CD4-positive, alpha-beta T cell treated with Interleukin-6 at 100 ng/mL for 8 hours (primary cell): ENCODE measurements at regions not wholly inside any gene's neighbourhood (a gene's known extent, or its start where the extent isn't known, plus 50 kb on each side); places are given as distances from the start of the nearest gene placed in this dataset.

Source experiments
- DNase-seq: peaks from one replicate; pipeline ENCODE4 v3.0.0-alpha.2; 2020; ENCODE audit warnings: mixed read lengths, low spot score

DNA sequence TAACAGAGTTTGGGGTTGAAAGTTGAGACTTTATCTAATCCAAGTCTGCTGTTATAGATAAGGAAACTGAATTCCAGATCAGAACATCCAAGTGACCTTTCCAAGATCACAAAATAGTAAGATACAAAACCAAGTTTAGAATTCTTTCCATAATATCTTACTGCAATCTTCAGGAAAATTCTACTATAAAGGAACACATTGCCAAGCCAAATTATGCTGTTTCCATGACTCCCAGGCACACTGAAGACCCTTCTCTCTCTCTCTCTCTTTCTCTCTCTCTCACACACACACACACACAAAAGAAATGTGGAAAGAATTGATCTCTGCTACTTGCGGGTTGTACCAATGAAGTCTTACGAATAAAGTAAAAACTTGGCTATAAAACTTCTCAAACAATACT, 398.4 kb downstream of the METTL4 start:
- no peak for DNase-seq

DNA sequence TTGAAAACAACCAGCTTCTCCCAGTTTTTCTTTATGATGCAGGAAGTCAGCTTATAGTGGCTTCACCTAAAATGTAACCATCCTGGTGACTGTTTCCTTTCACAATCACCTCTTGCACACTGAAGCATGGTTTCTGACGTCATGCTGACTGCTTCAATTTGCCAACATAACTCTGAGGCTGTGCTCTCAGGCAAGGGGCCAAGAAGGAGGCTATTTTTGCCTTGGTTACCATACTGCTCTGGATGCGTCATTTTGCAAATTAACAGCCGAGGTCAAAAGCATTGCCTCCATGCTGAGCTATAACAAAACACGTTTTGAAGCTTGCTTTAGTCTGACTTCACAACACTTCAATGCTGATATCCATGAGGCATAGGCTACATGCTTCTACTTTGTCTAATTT, 397.8 kb downstream of the METTL4 start:
- no peak for DNase-seq

DNA sequence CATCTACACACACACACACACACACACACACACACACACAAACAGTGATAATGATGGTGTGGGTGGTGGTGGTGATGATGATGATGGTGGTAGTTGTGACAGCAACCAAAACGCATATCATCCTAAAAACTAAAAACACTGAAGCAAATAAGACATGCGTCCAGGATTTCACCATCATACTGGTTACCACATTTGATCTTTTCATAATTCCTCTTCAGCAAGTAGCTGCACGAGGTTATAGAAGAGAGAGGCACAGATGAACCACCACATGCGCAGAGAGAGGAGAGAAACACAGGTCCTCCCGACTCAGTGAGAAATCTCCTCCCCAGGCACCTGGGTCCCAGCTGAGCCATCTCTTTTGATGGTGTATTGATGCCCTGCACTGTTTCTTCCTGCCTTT, 393.3 kb downstream of the METTL4 start:
- DNase-seq, result no peak

DNA sequence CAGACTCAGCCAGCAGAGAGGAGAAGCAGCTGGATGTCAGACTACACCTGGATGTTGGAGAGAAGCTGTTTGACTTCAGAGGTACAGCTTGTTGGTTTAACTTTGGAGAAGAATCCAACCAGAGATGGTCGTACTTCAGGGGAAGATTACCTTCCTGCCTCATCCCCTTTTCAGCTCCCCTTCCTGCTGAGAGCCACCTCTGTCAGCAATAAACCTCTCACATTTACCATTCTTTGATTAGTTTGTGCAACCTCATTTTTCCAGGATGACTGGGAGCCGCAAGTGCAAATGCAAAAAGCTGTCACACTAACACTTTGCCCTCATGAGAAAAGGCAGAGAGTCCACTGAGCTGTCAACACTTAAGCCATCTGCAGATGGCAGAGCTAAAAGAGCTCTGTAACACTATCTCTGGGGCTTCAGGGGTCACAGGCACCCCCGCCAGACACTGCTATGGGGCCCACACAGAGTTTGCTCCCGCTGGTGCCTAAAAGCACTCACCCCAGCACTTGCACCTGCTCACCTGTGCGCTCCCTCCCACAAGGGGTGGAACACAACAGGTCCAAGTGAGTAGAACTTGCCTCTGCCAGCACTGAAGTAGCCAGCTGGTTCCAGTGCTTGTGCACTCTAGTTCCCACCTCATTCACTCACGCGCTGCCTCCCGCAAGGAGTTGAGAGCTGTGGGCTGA, 391.7 kb downstream of the METTL4 start:
- DNase-seq, result no peak

DNA sequence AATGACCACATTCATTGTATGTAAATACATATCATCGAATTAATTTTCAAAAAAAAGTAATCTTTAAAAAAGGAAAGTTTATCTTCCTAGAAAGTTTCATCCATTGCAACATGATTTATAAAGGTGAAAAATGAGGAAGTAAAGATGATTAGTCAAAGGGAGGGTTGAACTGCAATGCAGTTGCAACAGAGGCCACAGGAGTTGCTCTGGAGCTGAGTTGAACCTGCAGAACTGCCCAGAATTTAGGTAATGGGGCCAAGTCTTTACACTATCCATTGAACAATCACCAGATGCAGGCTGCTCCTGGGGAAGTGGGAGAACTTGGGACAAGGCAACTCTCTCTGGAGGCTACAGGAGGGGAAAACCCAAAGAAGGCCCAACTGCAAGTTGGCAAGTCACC, 390.7 kb downstream of the METTL4 start:
- no peak for DNase-seq

DNA sequence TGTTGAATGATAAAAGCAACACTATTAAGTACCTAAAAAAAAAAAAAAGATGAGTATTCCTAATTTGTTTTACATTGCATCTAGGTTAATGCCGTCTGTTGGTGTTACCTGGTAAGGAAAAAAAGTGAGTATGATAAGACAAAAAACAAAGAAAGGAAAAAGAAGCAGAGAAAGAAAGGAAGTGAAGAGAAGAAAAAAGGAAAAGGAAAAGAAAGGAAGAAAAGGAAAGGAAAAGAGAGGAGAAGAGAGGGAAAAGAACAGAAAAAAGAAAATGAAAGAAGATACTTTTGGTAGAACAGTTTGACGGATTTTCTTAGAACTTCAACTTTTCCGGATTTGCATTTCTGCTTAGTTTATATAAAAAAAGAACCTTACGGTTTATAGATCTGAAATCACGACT, 387.9 kb downstream of the METTL4 start:
- no peak for DNase-seq

DNA sequence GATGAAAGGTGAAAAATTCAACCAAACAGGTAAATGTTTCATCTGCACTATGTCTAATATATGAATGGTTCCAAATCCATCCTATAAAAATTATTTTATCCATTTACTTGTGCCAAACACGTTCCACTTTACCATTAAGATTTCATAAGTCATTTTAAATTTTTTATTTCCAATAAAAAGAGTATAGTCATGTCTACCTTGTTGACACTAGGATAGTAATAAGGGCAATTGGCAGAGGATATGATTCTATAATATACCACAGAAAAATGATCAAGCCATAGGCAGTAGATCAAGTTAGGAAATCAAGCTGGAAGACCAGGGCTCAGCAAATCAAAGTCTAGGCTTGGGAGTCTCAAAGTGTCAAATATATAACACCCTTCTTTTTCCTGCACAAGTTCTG, 384.3 kb downstream of the METTL4 start:
- no peak for DNase-seq

DNA sequence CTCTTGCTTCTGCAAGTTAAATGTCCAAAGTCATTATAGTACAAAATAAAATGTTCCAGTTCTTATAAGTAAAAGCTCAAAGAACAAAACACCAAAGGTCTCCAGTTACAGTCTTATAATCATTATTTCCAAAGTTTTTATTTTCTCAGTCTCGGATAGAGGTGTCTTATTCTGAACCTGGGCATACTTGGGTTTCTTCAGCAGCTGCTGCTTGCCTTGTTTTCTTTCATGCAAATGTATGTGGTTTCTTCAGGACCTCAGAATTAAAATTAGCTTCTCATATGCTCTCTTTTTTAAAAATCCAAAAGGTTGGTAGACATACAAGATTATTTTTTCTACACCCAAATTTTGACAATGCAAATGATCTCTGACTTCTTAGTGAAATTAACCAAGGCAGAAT, 383.0 kb downstream of the METTL4 start:
- DNase-seq, result no peak

DNA sequence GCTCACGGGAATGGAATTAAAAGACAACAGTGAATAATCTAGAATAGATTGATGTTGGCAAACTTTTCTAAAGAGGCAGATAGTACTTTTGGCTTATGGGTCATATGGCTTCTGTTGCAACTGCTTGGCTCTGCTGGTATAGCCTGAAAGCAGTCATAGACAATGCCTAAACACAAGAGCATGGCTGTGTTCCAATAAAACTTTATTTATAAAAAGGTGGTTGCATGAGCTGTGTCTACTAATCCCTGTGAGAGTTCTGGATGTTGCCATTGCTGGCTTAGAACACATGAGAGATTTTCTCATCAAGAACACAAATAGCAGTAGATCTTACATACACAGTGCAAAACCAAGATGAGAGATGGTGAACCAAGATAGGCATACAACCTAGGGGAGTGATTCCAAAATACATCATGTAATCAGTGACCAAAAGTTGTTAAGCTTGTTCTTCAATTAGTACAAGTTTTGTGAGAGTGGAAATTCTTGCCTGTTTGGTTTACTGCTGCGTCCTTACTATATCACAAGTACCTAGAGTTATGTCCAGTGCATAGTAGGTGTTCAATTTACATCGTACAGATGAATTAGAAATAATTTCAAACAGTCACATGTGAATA, 380.0 kb downstream of the METTL4 start:
- DNase-seq, result no peak

DNA sequence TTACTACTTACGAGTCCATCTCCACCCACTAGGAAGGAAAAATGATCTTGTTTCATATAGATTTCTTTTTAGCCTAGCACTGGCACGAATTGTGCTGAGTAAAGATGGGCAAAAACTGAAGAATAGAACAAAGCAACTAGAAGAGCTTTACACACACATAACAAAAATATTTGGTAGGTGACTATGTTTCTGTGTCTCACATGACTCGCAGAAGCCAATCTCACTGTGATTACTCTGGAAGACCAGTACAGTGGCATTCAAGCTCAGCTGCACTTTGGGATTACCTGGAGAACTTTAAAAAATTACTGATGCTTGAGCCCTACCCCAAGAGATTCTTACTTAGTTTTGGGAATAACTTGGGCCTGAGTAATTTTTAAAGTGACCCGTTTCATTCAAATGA, 378.7 kb downstream of the METTL4 start:
- no peak for DNase-seq

DNA sequence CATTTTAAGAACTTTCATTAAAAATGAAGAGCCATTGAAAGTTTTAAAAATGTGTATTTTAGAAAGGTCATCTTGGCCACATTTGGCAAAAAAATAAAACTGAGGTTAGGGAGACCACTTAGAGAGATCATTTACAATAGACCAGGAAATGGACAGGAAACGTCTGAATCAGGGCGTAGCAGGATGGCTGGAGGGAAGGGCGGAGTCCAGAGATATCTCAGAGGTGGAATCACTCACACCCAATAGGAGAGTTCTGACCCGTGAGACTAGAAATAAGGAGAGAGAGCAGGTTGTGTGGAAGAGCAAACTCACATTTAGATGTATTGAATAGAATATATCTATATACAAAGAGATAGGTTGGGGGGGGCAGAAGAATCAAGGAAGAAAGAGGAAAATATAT, 373.4 kb downstream of the METTL4 start:
- no peak for DNase-seq

DNA sequence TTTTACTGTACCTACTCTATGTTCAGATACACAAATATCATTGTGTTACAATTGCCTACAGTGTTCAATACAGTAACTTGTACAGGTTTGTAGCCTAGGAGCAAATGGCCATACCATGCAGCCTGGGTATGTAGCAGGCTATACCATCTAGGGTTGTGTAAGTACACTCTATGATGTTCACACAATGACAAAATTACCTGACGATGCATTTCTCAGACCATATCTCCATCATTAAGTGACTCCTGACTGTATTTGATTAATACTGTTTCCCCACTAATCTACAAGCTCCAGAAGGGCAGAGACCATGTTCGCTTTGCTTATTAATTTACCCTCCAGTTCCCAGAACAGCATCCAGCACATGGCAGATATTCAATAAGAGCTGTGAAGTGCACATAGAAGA, 372.2 kb downstream of the METTL4 start:
- no peak for DNase-seq

DNA sequence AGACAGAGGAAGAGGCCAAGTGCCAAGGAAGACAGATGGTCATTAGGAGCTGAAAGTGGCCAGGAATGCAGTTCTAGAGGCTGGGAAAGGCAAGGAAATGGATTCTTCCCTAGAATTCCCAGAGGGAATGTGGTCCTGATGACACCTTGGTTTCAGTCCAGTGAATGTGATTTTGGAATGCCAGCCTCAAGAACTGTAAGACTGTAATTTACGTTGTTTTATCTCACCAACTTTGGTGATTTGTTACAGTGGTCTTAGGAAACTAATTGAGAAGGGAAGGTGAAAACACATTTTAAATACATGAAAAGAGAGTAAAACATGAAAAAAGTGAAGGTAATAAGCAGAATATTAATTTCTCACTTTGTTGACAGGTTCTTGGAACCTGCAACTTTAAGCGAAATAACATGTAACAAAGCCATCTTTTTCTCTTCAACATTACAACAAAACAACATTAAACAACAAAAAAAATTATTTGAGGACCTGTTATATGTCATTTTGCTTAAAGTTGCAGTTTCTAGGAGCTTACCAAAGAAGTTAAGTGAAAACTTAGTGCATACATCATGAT, 370.2 kb downstream of the METTL4 start:
- no peak for DNase-seq

DNA sequence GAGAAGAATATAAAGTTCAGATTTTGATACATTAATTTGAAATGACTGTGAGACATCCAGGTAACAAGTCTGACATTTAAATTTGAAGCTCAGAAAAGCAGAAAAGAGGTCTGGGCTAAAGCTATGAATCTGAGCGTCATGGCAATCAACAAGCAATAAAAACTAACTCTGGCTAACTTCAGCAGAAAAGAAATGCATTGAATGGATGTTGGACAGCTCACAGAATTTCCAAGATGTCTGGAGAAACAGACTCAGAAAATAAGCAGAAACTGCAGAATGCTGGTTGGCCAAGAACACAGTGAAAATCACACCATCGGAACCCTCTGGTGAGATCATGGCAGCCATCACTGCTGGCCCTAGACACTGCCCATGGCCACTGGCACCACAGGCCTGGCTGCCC, 366.6 kb downstream of the METTL4 start:
- no peak for DNase-seq

DNA sequence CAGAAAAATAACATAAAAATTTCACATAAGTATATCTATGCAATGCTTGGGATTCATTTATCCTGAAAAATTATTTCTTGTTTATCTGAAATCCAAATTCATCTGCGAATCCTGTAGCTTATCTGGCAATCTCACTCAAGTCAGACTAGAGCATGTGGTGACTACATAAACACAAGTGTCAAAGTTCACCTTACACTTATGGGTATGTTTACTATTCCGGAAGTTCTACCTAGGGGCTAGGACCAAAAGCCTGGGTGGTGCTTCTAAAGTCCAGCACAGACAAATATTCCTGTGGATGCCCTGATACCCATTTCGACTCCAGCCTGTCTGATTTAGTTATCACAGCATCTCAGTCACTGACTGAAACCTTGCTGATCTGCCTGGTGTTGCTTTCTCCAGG, 364.0 kb downstream of the METTL4 start:
- DNase-seq, result no peak

DNA sequence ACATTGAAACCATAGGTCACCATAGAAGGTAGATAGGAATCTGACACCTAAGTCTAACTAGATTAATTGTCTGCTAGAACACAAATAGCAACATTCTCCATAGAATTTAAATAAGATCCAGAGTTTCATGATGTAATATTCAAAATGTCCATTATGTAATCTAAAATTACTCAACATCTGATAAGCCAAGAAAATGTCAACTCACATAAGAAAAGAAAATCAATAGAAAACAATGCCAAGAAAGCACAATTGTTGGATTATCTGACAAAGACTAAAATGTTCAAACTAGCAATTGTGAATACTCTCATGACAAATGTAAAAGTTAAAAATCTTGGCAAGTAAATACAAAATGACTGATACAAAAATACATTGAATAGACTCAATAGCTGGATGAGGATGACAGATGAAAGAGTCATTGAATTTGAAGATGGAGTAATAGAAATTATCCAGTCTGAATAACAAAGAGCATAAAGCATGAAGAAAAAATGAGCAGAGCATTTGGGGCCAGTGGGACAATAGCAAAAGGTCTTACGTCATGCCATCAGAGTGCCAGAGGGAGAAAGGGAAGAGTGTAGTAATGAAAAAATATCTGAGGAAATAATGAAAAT, 358.6 kb downstream of the METTL4 start:
- no peak for DNase-seq

DNA sequence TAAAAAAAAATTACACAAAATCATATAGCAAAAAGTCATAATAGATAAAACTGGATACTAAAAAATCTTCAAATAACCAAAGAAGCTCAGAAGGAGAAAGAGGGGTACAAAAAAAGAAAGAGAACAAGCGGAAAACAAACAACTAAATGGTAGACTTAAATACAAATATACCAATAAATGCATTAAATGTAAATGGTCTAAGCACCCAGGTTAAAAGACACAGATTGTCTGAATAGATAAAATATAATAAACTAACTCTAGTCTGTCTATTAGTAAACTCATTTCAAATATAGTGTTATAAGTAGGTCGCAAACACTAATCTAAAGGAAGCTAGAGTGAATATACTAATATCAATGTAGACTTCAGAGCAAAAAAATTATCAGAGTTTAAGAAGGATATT, 357.4 kb downstream of the METTL4 start:
- DNase-seq, result no peak

DNA sequence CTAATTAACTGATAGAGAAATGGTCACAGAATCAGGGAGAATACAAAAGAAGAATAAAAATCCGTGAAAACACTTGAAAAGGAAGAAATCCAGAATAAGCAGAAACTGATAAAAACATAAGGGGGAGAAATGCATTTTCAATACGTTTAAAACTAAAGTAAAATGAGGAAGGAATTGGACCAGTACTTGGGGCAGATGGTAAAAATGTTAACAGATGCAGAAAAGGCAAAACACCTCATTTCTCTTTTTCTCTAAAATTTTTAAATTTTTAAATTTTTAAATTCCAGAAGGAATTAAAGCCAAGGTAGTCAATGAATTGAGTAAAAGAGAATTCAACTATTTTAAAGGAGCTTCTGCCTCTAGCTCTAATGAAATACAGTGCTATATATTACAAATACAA, 353.9 kb downstream of the METTL4 start:
- DNase-seq, result no peak

DNA sequence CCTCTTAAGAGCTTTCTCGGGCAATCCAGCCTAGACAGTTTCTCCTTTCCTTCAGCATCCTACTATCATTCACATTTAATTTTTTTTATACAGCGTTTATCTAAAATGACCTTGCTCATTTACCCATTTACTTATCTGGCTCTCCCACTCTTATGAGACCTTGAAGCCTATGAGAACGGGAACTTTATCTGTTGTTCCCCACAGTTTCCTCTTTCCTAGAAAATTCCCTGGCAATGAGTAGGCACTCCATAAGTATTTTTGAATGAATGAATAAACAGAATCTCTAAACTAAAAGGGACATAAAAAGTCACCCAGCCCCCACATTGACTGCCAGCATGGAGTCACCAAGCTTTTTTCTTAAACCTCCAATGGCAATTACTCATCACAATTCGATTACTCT, 353.2 kb downstream of the METTL4 start:
- no peak for DNase-seq

DNA sequence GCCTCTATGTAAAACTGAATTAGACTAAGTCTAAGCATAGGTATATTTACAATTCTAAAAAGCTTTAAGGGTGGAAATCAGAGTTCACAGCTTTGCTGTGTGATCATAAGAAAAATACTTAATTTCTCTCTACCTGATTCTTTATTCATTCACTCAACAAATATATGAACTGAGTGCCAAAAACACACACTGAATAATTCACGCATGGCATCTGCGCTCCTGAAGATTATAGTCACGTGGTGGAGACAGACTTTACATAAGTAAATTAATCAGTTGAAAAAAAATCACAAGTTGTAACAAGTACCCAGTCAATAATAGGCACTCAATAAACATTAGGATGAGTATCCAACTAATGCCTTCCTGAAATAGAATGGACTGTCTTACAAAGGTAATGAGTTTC, 351.6 kb downstream of the METTL4 start:
- no peak for DNase-seq

DNA sequence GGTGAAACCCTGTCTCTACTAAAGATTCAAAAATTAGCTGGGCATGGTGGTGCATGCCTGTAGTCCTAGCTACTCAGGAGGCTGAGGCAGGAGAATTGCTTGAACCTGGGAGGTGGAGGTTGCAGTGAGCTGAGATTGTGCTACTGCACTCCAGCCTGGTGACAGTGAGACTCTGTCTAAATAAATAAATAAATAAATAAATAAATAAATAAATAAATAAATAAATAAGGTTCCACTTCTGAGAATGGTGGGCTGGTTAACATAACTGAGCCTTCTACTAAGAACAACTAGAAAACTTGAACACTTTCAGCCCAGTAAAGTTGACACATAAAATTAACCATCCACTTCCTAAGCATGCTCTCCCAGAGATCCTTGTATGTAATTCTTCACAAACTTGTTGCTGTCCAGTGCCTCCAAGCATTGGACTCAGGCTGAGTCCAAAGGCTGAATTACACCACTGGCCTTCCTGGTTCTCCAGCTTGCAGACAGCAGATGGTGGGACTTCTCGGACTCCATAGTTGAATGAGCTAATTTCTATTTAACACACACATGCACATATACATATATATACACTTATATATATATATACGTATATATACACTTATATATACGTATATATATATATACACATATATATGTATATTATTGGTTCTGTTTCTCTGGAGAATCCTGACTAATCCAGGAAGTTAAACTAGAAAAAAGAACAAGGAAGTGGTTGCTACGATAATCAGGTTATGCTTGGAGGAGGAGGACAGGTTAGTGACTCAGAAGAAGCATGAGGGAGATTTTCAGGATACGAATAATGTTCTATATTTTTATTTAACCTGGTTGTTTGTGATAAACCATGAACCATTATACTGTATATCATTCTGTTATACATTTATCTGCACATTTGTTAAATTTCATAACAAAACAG, 348.8 kb downstream of the METTL4 start:
- no peak for DNase-seq

DNA sequence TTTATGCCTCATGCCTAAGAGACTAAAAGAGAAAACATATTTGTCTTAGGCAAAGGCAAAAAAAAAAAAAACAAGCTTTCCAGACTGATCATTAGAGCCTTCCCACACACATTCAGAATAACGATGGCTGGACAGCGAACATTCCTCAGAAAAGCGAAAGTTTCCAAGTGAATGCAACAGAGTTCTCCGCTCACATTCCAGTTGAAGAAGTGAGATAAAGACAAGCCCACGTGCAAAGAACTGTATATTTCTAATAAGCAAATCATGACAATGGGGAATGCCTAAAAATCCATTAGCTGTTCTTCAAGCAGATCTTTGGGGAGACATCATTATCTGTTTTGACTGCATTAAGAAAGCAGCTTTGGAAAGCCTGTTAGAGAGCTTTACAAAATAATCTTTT, 347.9 kb downstream of the METTL4 start:
- no peak for DNase-seq

DNA sequence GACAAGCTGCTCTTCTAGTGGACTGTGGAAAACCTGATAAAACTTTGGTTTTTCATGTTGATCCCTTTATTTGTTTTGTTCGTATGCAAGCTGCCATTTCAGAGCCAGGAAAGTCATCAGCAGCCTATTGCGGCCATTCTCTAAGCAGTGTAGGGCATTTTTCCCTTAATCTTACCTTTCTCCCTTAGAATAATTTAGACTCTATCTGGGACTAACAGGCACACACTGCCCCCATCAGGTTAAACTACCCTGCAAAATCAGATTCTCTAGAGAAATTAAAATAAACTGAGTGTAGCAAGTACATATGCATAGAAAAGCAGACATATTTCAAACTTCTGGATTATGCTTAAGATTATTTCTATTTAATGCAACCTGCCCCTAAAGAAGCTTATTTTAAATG, 347.5 kb downstream of the METTL4 start:
- DNase-seq, result no peak
